ENCODE measurements at regions not wholly inside any gene's neighbourhood (a gene's known extent, or its start where the extent isn't known, plus 50 kb on each side); places are given as distances from the start of the nearest gene placed in this dataset.

- Mint-ChIP-seq H3K36me3 (ENCODE audit: low read depth) (no peaks in the 10 kb centered on the region), H3K27me3 (ENCODE audit: insufficient read depth, low read depth, poor library complexity) (peaks cover 3% of the 10 kb centered on the region), H3K4me3 (no peak overlapping the region), H3K4me1 (no peaks in the 10 kb centered on the region), H3K9me3 (no peaks in the 10 kb centered on the region), H3K27ac (no peak overlapping the region)
- no peaks in the 10 kb centered on the region for H3K27me3 ChIP-seq (ENCODE audit: insufficient read depth)
- H2AFZ ChIP-seq = no peak overlapping the region
- no peaks in the 10 kb centered on the region for H3K9me2 ChIP-seq (ENCODE audit: insufficient read depth)
- H3K79me2 ChIP-seq (replicated peaks; ENCODE audit: insufficient read depth) = no peaks in the 10 kb centered on the region
- DNase-seq (ENCODE audit: low spot score) = no peak
- H3K4me2 ChIP-seq = no peak overlapping the region
- H4K20me1 ChIP-seq (replicated peaks; ENCODE audit: insufficient read depth) = no peaks in the 10 kb centered on the region
- no peak overlapping the region for H3K27ac ChIP-seq (ENCODE audit: low read depth)
- H3F3A ChIP-seq (replicated peaks; ENCODE audit: low read depth) = no peaks in the 10 kb centered on the region
- no peaks in the 10 kb centered on the region for H3K36me3 ChIP-seq (ENCODE audit: insufficient read depth)
- TF ChIP-seq EZH2 (IDR thresholded peaks at IDR 0.05; ENCODE audit: low read depth, unreplicated experiment) (no peak), CTCF (conservative IDR thresholded peaks at IDR 0.05; ENCODE audit: low read depth in 2 of 2) (no peak), JUNB (IDR thresholded peaks at IDR 0.05; ENCODE audit: unreplicated experiment) (no peak)
- no peak for ATAC-seq
- no peaks in the 10 kb centered on the region for H3K4me1 ChIP-seq (ENCODE audit: insufficient read depth)
- H3K4me3 ChIP-seq = no peak overlapping the region
Measured at GRCh38 chr15:87570206-87570605, 686.3 kb downstream of the NTRK3 start.

DNA sequence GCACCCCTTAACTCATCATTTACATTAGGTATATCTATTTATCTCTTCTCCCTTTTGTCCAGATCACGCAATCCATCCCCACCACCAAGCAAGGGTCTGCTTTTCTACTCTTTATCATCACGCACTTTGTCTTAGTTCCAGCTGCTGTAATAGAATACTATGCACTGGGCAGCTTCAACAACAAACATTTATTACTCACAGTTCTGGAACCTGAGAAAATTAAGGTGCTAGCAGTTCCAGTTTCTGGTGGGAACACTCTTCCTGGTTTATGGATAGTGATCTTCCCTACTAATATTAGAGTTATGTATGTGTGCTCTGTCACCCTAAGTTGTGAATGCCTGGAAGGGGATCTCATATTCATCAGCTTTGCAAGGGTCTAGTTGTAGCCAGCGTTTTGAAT is 687.0 kb downstream of the NTRK3 start:
- Histone ChIP-seq H3K4me3 (no peak overlapping the region), H4K20me1 (replicated peaks; ENCODE audit: insufficient read depth) (no peaks in the 10 kb centered on the region), H3F3A (replicated peaks; ENCODE audit: low read depth) (no peaks in the 10 kb centered on the region), H3K36me3 (ENCODE audit: insufficient read depth) (no peaks in the 10 kb centered on the region), H3K79me2 (replicated peaks; ENCODE audit: insufficient read depth) (no peaks in the 10 kb centered on the region), H3K4me2 (no peak overlapping the region), H3K9me2 (ENCODE audit: insufficient read depth) (no peaks in the 10 kb centered on the region), H2AFZ (no peak overlapping the region), H3K4me1 (ENCODE audit: insufficient read depth) (no peaks in the 10 kb centered on the region), H3K27ac (ENCODE audit: low read depth) (no peak overlapping the region), H3K27me3 (ENCODE audit: insufficient read depth) (no peaks in the 10 kb centered on the region)
- no peaks in the 10 kb centered on the region for H3K9me3 Mint-ChIP-seq
- H3K4me3 Mint-ChIP-seq = no peak overlapping the region
- H3K36me3 Mint-ChIP-seq (ENCODE audit: low read depth) = no peaks in the 10 kb centered on the region
- peaks cover 3% of the 10 kb centered on the region for H3K27me3 Mint-ChIP-seq (ENCODE audit: insufficient read depth, low read depth, poor library complexity)
- no peak for ATAC-seq
- DNase-seq (ENCODE audit: low spot score) = no peak
- no peaks in the 10 kb centered on the region for H3K4me1 Mint-ChIP-seq
- H3K27ac Mint-ChIP-seq = no peak overlapping the region
- TF ChIP-seq, protein P1, sequence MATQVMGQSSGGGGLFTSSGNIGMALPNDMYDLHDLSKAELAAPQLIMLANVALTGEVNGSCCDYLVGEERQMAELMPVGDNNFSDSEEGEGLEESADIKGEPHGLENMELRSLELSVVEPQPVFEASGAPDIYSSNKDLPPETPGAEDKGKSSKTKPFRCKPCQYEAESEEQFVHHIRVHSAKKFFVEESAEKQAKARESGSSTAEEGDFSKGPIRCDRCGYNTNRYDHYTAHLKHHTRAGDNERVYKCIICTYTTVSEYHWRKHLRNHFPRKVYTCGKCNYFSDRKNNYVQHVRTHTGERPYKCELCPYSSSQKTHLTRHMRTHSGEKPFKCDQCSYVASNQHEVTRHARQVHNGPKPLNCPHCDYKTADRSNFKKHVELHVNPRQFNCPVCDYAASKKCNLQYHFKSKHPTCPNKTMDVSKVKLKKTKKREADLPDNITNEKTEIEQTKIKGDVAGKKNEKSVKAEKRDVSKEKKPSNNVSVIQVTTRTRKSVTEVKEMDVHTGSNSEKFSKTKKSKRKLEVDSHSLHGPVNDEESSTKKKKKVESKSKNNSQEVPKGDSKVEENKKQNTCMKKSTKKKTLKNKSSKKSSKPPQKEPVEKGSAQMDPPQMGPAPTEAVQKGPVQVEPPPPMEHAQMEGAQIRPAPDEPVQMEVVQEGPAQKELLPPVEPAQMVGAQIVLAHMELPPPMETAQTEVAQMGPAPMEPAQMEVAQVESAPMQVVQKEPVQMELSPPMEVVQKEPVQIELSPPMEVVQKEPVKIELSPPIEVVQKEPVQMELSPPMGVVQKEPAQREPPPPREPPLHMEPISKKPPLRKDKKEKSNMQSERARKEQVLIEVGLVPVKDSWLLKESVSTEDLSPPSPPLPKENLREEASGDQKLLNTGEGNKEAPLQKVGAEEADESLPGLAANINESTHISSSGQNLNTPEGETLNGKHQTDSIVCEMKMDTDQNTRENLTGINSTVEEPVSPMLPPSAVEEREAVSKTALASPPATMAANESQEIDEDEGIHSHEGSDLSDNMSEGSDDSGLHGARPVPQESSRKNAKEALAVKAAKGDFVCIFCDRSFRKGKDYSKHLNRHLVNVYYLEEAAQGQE (IDR thresholded peaks at IDR 0.05; ENCODE audit: unreplicated experiment) = no peak
- no peak for TF ChIP-seq POLR2AphosphoS5 (IDR thresholded peaks at IDR 0.05; ENCODE audit: low read depth)
- no peak for TF ChIP-seq ZNF114 (CRISPR knock-in tag; IDR thresholded peaks at IDR 0.05)
- no peak for TF ChIP-seq EZH2 (IDR thresholded peaks at IDR 0.05; ENCODE audit: low read depth, unreplicated experiment)
- no peak for TF ChIP-seq CREB1 (CRISPR knock-in tag; IDR thresholded peaks at IDR 0.05; ENCODE audit: low read depth)
- TF ChIP-seq NANOG (IDR thresholded peaks at IDR 0.05; ENCODE audit: borderline replicate concordance) = no peak
- no peak for TF ChIP-seq ZNF462 (CRISPR knock-in tag; IDR thresholded peaks at IDR 0.05)
